HCT116 (cell line): ENCODE measurements at regions not wholly inside any gene's neighbourhood (a gene's known extent, or its start where the extent isn't known, plus 50 kb on each side); places are given as distances from the start of the nearest gene placed in this dataset.

Experiments used
- ATAC-seq: fragments of 200-7000 bp; cut with Tn5 transposase; 2 replicates; pipeline ENCODE4 v1.9.1; 2020; ENCODE audit warnings: mild to moderate bottlenecking, moderate library complexity
- BruUV-seq: library from RNA; stranded (reverse); fragments of 400-500 nt; replicated peaks from 2 replicates; lab custom pipeline; 2021; lab: Mats Ljungman, UMichigan
- CTCF ChIA-PET: fragments of 300-600 bp; sonication (Branson Sonifier 250); formaldehyde crosslinking; loops from one replicate; lab custom pipeline; 2021; ENCODE audit warnings: antibody characterized with exemption; lab: Charles Lee
- POLR2A ChIA-PET: fragments of 300-600, 350-600 bp; sonication (Branson Sonifier 250); formaldehyde crosslinking; loops from one replicate; lab custom pipeline; 2021; ENCODE audit warnings: antibody characterized with exemption; lab: Charles Lee
- RAD21 ChIA-PET, 2 experiments: fragments of 300-600 bp; sonication (Branson Sonifier 250); formaldehyde crosslinking; loops; one replicate each; lab custom pipeline; 2023; ENCODE audit warnings: low total read pairs in 2 of 2; ENCODE audit not compliant: uncharacterized antibody in 2 of 2, unreplicated experiment in 2 of 2, low non-redundant PET in 1 of 2; lab: Charles Lee
- DNase-seq: peaks from one replicate; pipeline ENCODE4 v3.0.0-alpha.2; 2010; ENCODE audit warnings: low read depth, low spot score
- H2AFZ ChIP-seq: fragments of 200-600 bp; shearing (Covaris generic), sonication (generic); 2 replicates; pipeline ENCODE4 v1.6.1; 2017; ENCODE audit warnings: low read depth, mixed run types, mixed read lengths, antibody characterized with exemption, low read length; ENCODE audit not compliant: poor library complexity, severe bottlenecking
- H3K27ac ChIP-seq: 2 replicates; pipeline ENCODE4 v1.5.1; 2012; ENCODE audit warnings: low read depth, low read length
- H3K27me3 ChIP-seq: fragments of 200-600 bp; sonication (generic); 2 replicates; pipeline ENCODE4 v1.6.1; 2016; ENCODE audit warnings: mixed run types, low read length, mixed read lengths; ENCODE audit not compliant: insufficient read depth
- H3K36me3 ChIP-seq, 2 experiments: fragments of 200-500 bp in 1 of 2; fragments of 200-600 bp in 1 of 2; sonication (Bioruptor generic) in 1 of 2; sonication (generic) in 1 of 2; 2 replicates each; pipeline versions ENCODE4 v1.5.1 to v1.6.1; 2014 to 2016; ENCODE audit warnings: low read length in 2 of 2, inconsistent platforms in 1 of 2, mixed read lengths in 1 of 2, mixed run types in 1 of 2; ENCODE audit not compliant: insufficient read depth in 2 of 2, control insufficient read depth in 1 of 2
- H3K4me1 ChIP-seq, 2 experiments: fragments of 200-600 bp in 1 of 2; sonication (generic) in 1 of 2; 2 replicates each; pipeline versions ENCODE4 v1.5.1 to v1.6.1; 2012 to 2017; ENCODE audit warnings: low read length in 2 of 2, inconsistent platforms in 1 of 2, mild to moderate bottlenecking in 1 of 2, mixed read lengths in 1 of 2, mixed run types in 1 of 2, moderate library complexity in 1 of 2; ENCODE audit not compliant: insufficient read depth in 2 of 2, control insufficient read depth in 1 of 2
- H3K4me2 ChIP-seq: fragments of 200-600 bp; sonication (generic); 2 replicates; pipeline ENCODE4 v1.6.1; 2017; ENCODE audit warnings: mixed run types, low read length, mixed read lengths
- H3K4me3 ChIP-seq, 2 experiments: fragments of 200-600 bp in 1 of 2; sonication (generic) in 1 of 2; replicated peaks in 1 of 2; 2 replicates each; pipeline ENCODE4 v1.5.1; 2011 to 2016; ENCODE audit warnings: low read length in 2 of 2, control low read depth in 1 of 2, low read depth in 1 of 2, mild to moderate bottlenecking in 1 of 2, mixed read lengths in 1 of 2, mixed run types in 1 of 2
- H3K79me2 ChIP-seq: fragments of 200-600 bp; sonication (generic); 2 replicates; pipeline ENCODE4 v1.6.1; 2017; ENCODE audit warnings: mild to moderate bottlenecking, mixed run types, low read length, moderate library complexity, mixed read lengths; ENCODE audit not compliant: insufficient read depth
- H3K9ac ChIP-seq: fragments of 200-600 bp; sonication (generic); 2 replicates; pipeline ENCODE4 v1.6.1; 2016; ENCODE audit warnings: low read length, mixed read lengths
- H3K9me2 ChIP-seq: fragments of 200-600 bp; sonication (generic), shearing (Covaris generic); 2 replicates; pipeline ENCODE4 v1.6.1; 2017; ENCODE audit warnings: mixed run types, mild to moderate bottlenecking, moderate library complexity; ENCODE audit not compliant: insufficient read depth
- H3K9me3 ChIP-seq, 2 experiments: fragments of 200-500 bp in 1 of 2; fragments of 200-600 bp in 1 of 2; sonication (Bioruptor generic) in 1 of 2; sonication (generic) in 1 of 2; 2 replicates each; pipeline ENCODE4 v1.6.1; 2014 to 2017; ENCODE audit warnings: low read length in 2 of 2, mixed read lengths in 2 of 2, inconsistent platforms in 1 of 2, low read depth in 1 of 2, mild to moderate bottlenecking in 1 of 2, mixed run types in 1 of 2, moderate library complexity in 1 of 2; ENCODE audit not compliant: control insufficient read depth in 1 of 2, insufficient read depth in 1 of 2
- H4K20me1 ChIP-seq: fragments of 200-600 bp; sonication (generic), shearing (Covaris generic); 2 replicates; pipeline ENCODE4 v1.6.1; 2017; ENCODE audit warnings: mixed run types, mild to moderate bottlenecking, moderate library complexity; ENCODE audit not compliant: insufficient read depth
- CBX3 ChIP-seq: IDR thresholded peaks from 2 replicates; pipeline ENCODE4 v1.6.1; 2012; ENCODE audit warnings: low read depth
- CEBPB ChIP-seq: IDR thresholded peaks from 2 replicates; pipeline ENCODE4 v1.6.1; 2012; ENCODE audit warnings: low read depth
- CTCF ChIP-seq, 3 experiments: fragments of 200-600 bp in 1 of 3; sonication (generic) in 1 of 3; IDR thresholded peaks in 2 of 3; conservative IDR thresholded peaks in 1 of 3; 2 replicates each; pipeline ENCODE4 v1.5.1; 2012 to 2017; ENCODE audit warnings: low read depth in 2 of 3, low read length in 2 of 3, antibody characterized with exemption in 1 of 3, borderline replicate concordance in 1 of 3, control low read depth in 1 of 3, mild to moderate bottlenecking in 1 of 3, mixed read lengths in 1 of 3, mixed run types in 1 of 3, moderate library complexity in 1 of 3; ENCODE audit not compliant: insufficient read depth in 1 of 3
- EGR1 ChIP-seq: IDR thresholded peaks from 2 replicates; pipeline ENCODE4 v1.6.1; 2012; ENCODE audit warnings: low read depth
- ELF1 ChIP-seq: IDR thresholded peaks from 2 replicates; pipeline ENCODE4 v1.6.1; 2012; ENCODE audit warnings: low read depth, borderline replicate concordance
- EZH2 ChIP-seq: fragments of 200-600 bp; sonication (generic); IDR thresholded peaks from 2 replicates; pipeline ENCODE4 v1.6.1; 2017; ENCODE audit warnings: antibody characterized with exemption, mixed run types
- EZH2phosphoT487 ChIP-seq: fragments of 200-600 bp; IDR thresholded peaks from 2 replicates; pipeline ENCODE4 v1.6.1; 2018; ENCODE audit warnings: antibody characterized with exemption, borderline replicate concordance
- FOSL1 ChIP-seq: IDR thresholded peaks from 2 replicates; pipeline ENCODE4 v1.6.1; 2012; ENCODE audit warnings: low read depth
- JUND ChIP-seq: IDR thresholded peaks from 2 replicates; pipeline ENCODE4 v1.6.1; 2012
- MAX ChIP-seq: IDR thresholded peaks from 2 replicates; pipeline ENCODE4 v1.6.1; 2012
- POLR2AphosphoS5 ChIP-seq: IDR thresholded peaks from 2 replicates; pipeline ENCODE4 v1.6.1; 2011; ENCODE audit warnings: mild to moderate bottlenecking, low read depth, low read length, moderate library complexity
- REST ChIP-seq: IDR thresholded peaks from 2 replicates; pipeline ENCODE4 v1.6.1; 2012; ENCODE audit warnings: low read depth
- SIN3A ChIP-seq: IDR thresholded peaks from 2 replicates; pipeline ENCODE4 v1.6.1; 2012; ENCODE audit warnings: low read depth
- SP1 ChIP-seq: IDR thresholded peaks from 2 replicates; pipeline ENCODE4 v1.6.1; 2012; ENCODE audit warnings: low read depth
- SRF ChIP-seq: IDR thresholded peaks from 2 replicates; pipeline ENCODE4 v1.6.1; 2012; ENCODE audit warnings: low read depth
- TCF7L2 ChIP-seq: IDR thresholded peaks from 2 replicates; pipeline ENCODE4 v1.7.0; 2011; ENCODE audit warnings: borderline replicate concordance, inconsistent platforms; ENCODE audit not compliant: insufficient read depth, insufficient read length; ENCODE audit errors: extremely low read depth
- YY1 ChIP-seq: IDR thresholded peaks from 2 replicates; pipeline ENCODE4 v1.6.1; 2011; ENCODE audit warnings: low read length, low read depth, moderate library complexity, mild to moderate bottlenecking; ENCODE audit not compliant: insufficient replicate concordance; ENCODE audit errors: extremely low read depth
- ZBTB33 ChIP-seq: IDR thresholded peaks from 2 replicates; pipeline ENCODE4 v1.6.1; 2011; ENCODE audit warnings: mild to moderate bottlenecking, low read length, moderate library complexity; ENCODE audit not compliant: insufficient replicate concordance; ENCODE audit errors: extremely low read depth
- ZFX ChIP-seq: fragments of 450-650 bp; IDR thresholded peaks from 2 replicates; pipeline ENCODE4 v1.6.1; 2017
- ZNF274 ChIP-seq: fragments of 200-500 bp; sonication (Bioruptor generic); IDR thresholded peaks from 2 replicates; pipeline ENCODE4 v1.6.1; 2014; ENCODE audit warnings: mild to moderate bottlenecking, low read depth, low read length, inconsistent platforms
- intact Hi-C: fragments of 100-400 bp; cut with micrococcal nuclease; formaldehyde crosslinking; loops from 2 replicates; pipeline ENCODE4 v1.10.0; 2022

GRCh38 chr11:98185245-98185644 lies 835.5 kb upstream of the CNTN5 start (continued):
- TF ChIP-seq CTCF (IDR thresholded peaks at IDR 0.05 in 2 of 3, conservative IDR thresholded peaks at IDR 0.05 in 1 of 3; ENCODE audit: borderline replicate concordance in 1 of 3, insufficient read depth in 1 of 3, low read depth in 2 of 3, low read length in 2 of 3) (no peak), ZBTB33 (no peak), POLR2AphosphoS5 (no peak), ZFX (no peak), YY1 (no peak), CEBPB (no peak), ELF1 (no peak), SIN3A (no peak), EZH2phosphoT487 (no peak), FOSL1 (no peak), ZNF274 (no peak)

- Histone ChIP-seq H3K4me1 (no peaks in the 10 kb centered on the region), H3K4me2 (no peak overlapping the region), H4K20me1 (no peaks in the 10 kb centered on the region), H3K9me3 (peaks cover 0 to 7% of the 10 kb centered on the region in 2 experiments; a peak in 1 of 4 replicates), H3K79me2 (no peaks in the 10 kb centered on the region), H3K9me2 (no peaks in the 10 kb centered on the region), H3K27ac (no peak overlapping the region), H3K4me3 (no peak overlapping the region), H2AFZ (no peak overlapping the region), H3K27me3 (no peaks in the 10 kb centered on the region), H3K9ac (no peak overlapping the region), H3K36me3 (no peaks in the 10 kb centered on the region)
- ATAC-seq: no peak
- DNase-seq: no peak
- intact Hi-C loops: no loop called here
- ChIA-PET RAD21 (no interaction called here), CTCF (no interaction called here), POLR2A (no interaction called here)
- no TSS peak for BruUV-seq
- TF ChIP-seq YY1: no peak
- no peak for TF ChIP-seq SP1
- TF ChIP-seq CEBPB: no peak
- no peak for TF ChIP-seq ZFX
- TF ChIP-seq SRF: no peak
- TF ChIP-seq MAX: no peak
- TF ChIP-seq SIN3A: no peak
- TF ChIP-seq JUND: no peak
- no peak for TF ChIP-seq REST
- no peak for TF ChIP-seq EZH2
- no peak for TF ChIP-seq CBX3
- TF ChIP-seq EGR1: no peak
- TF ChIP-seq TCF7L2: no peak
These were observed 826.1 kb upstream of the CNTN5 start for GRCh38 chr11:98194611-98195010.
